ENCODE measurements at regions not wholly inside any gene's neighbourhood (a gene's known extent, or its start where the extent isn't known, plus 50 kb on each side); places are given as distances from the start of the nearest gene placed in this dataset.

GRCh38 chr3:31252216-31253185 lies 280.2 kb upstream of the STT3B start:
- ChIA-PET CTCF (interaction anchor here (1.3 kb wide), 1 partner anchor 18 kb away, joined by 3 read pairs; no protein-coding TSS in a partner anchor), POLR2A (no interaction called here)
- no peaks in the 10 kb centered on the region for H3K4me1 ChIP-seq
- FAIRE-seq (no peak), ATAC-seq (no peak), DNase-seq (ENCODE audit: low read depth in 1 of 2, low spot score in 1 of 2) (no peak)
- no peak overlapping the region for H3K27ac ChIP-seq
- 38% methylated on average over 6 of the region's 6 CpGs for WGBS (ENCODE audit: missing lambda C conversion rate)
- no peak for TF ChIP-seq MAFK (IDR thresholded peaks at IDR 0.05; ENCODE audit: partially characterized antibody)
- no peak for TF ChIP-seq RNF2 (IDR thresholded peaks at IDR 0.05; ENCODE audit: borderline replicate concordance, low read depth)
- TF ChIP-seq CBX8 (IDR thresholded peaks at IDR 0.05), result no peak
- no peak for TF ChIP-seq FOSL2 (IDR thresholded peaks at IDR 0.05)
- TF ChIP-seq FOSL2 (CRISPR knock-in tag; IDR thresholded peaks at IDR 0.05), result no peak
- no peak for TF ChIP-seq POLR2A (IDR thresholded peaks at IDR 0.05; ENCODE audit: low read length)
- TF ChIP-seq PBX3 (IDR thresholded peaks at IDR 0.05), result no peak
- no peak for TF ChIP-seq ZNF302 (CRISPR knock-in tag; IDR thresholded peaks at IDR 0.05)
- no peak for TF ChIP-seq CHD4 (IDR thresholded peaks at IDR 0.05; ENCODE audit: borderline replicate concordance)
- no peak for TF ChIP-seq ZFP36 (IDR thresholded peaks at IDR 0.05; ENCODE audit: borderline replicate concordance, partially characterized antibody)
- TF ChIP-seq ESRRA (IDR thresholded peaks at IDR 0.05; ENCODE audit: borderline replicate concordance, low read length), result no peak
- TF ChIP-seq ZSCAN20 (CRISPR knock-in tag; IDR thresholded peaks at IDR 0.05), result no peak
- TF ChIP-seq RAD21 (conservative IDR thresholded peaks at IDR 0.05 in 1 of 2, IDR thresholded peaks at IDR 0.05 in 1 of 2), result no peak
- no peak for TF ChIP-seq BCL3 (IDR thresholded peaks at IDR 0.05)
- no peak for TF ChIP-seq NR3C1 (IDR thresholded peaks at IDR 0.05)
- no peak for TF ChIP-seq HES2 (IDR thresholded peaks at IDR 0.05)
- TF ChIP-seq ZC3H11A (IDR thresholded peaks at IDR 0.05), result no peak
- no peak for TF ChIP-seq KDM1A (IDR thresholded peaks at IDR 0.05; ENCODE audit: low read depth)
- no peak for TF ChIP-seq CHD2 (IDR thresholded peaks at IDR 0.05; ENCODE audit: low read length, partially characterized antibody)
- H3K4me2 ChIP-seq, result no peak overlapping the region
- H3K9me3 ChIP-seq, result no peaks in the 10 kb centered on the region; the same call in 2 of the 3 replicates
- no peak overlapping the region for H3K4me3 ChIP-seq

- Histone ChIP-seq H3K27ac (no peak overlapping the region), H3K9me3 (no peaks in the 10 kb centered on the region; the same call in 2 of the 3 replicates), H3K4me3 (no peak overlapping the region), H3K4me2 (no peak overlapping the region), H3K4me1 (no peaks in the 10 kb centered on the region)
- ChIA-PET CTCF (interaction anchor here (0.6 kb wide), 1 partner anchor 756 kb away, joined by 3 read pairs; no protein-coding TSS in a partner anchor), POLR2A (no interaction called here)
- WGBS (ENCODE audit: missing lambda C conversion rate), result 55% methylated on average over 4 of the region's 4 CpGs
- DNase-seq (ENCODE audit: low read depth in 1 of 2, low spot score in 1 of 2) (no peak), FAIRE-seq (no peak), ATAC-seq (no peak)
- TF ChIP-seq JUN (IDR thresholded peaks at IDR 0.05), result no peak
- TF ChIP-seq POLR2A (IDR thresholded peaks at IDR 0.05; ENCODE audit: low read length), result no peak
Measured at GRCh38 chr3:31253782-31254181, 278.9 kb upstream of the STT3B start.

- ChIA-PET POLR2A (no interaction called here), CTCF (interaction anchor here (0.6 kb wide), 1 partner anchor 756 kb away, joined by 3 read pairs; no protein-coding TSS in a partner anchor)
- no peak for DNase-seq (ENCODE audit: low read depth in 1 of 2, low spot score in 1 of 2)
- 59% methylated on average over 3 of the region's 3 CpGs for WGBS (ENCODE audit: missing lambda C conversion rate)
- no peak for TF ChIP-seq HEYL (CRISPR knock-in tag; IDR thresholded peaks at IDR 0.05)
- no peak for TF ChIP-seq HDAC2 (IDR thresholded peaks at IDR 0.05)
- TF ChIP-seq ATOH8 (CRISPR knock-in tag; IDR thresholded peaks at IDR 0.05; ENCODE audit: low read depth), result no peak
- TF ChIP-seq JUNB (IDR thresholded peaks at IDR 0.05), result no peak
- TF ChIP-seq CBX2 (IDR thresholded peaks at IDR 0.05; ENCODE audit: borderline replicate concordance, low read depth), result no peak
- TF ChIP-seq MAFK (IDR thresholded peaks at IDR 0.05; ENCODE audit: partially characterized antibody), result no peak
- no peak for TF ChIP-seq TFCP2L1 (CRISPR knock-in tag; IDR thresholded peaks at IDR 0.05)
- no peak for TF ChIP-seq ZC3H11A (IDR thresholded peaks at IDR 0.05)
- TF ChIP-seq PBX3 (IDR thresholded peaks at IDR 0.05), result no peak
- TF ChIP-seq EHF (CRISPR knock-in tag; IDR thresholded peaks at IDR 0.05), result no peak
- TF ChIP-seq NFE2L2 (conservative IDR thresholded peaks at IDR 0.05; ENCODE audit: low read length), result no peak
- Histone ChIP-seq H3K4me3 (no peak overlapping the region), H3K4me2 (no peak overlapping the region), H3K27ac (no peak overlapping the region), H3K9me3 (no peaks in the 10 kb centered on the region; the same call in 2 of the 3 replicates), H3K4me1 (no peaks in the 10 kb centered on the region)
- FAIRE-seq, result no peak
- no peak for ATAC-seq
Measured at GRCh38 chr3:31254483-31254882, 278.2 kb upstream of the STT3B start.

All from A549 (cell line).